OCI-LY1 (cell line): ENCODE measurements at regions not wholly inside any gene's neighbourhood (a gene's known extent, or its start where the extent isn't known, plus 50 kb on each side); places are given as distances from the start of the nearest gene placed in this dataset.

Experiments
- H2AFZ ChIP-seq: fragments of 200-600 bp; sonication (generic), shearing (Covaris generic); 2 replicates; pipeline ENCODE4 v1.6.0; 2014; ENCODE audit warnings: antibody characterized with exemption, mild to moderate bottlenecking, low read length
- H3F3A ChIP-seq: fragments of 200-600 bp; sonication (generic), shearing (Covaris generic); 2 replicates; pipeline ENCODE4 v1.6.0; 2014; ENCODE audit warnings: mild to moderate bottlenecking, antibody characterized with exemption, low read length, moderate library complexity; ENCODE audit not compliant: insufficient read depth
- H3K27ac ChIP-seq: fragments of 200-600 bp; sonication (generic); 2 replicates; pipeline ENCODE4 v1.5.1; 2014; ENCODE audit warnings: low read length, mixed run types, mild to moderate bottlenecking, low read depth; ENCODE audit not compliant: poor library complexity, severe bottlenecking
- H3K27me3 ChIP-seq: fragments of 200-600 bp; sonication (generic); 2 replicates; pipeline ENCODE4 v1.6.0; 2014; ENCODE audit warnings: antibody characterized with exemption, mild to moderate bottlenecking, low read length, moderate library complexity; ENCODE audit not compliant: insufficient read depth
- H3K36me3 ChIP-seq: fragments of 200-600 bp; sonication (generic); 2 replicates; pipeline ENCODE4 v1.6.1; 2014; ENCODE audit warnings: mild to moderate bottlenecking, antibody characterized with exemption, low read length, moderate library complexity, mixed read lengths; ENCODE audit not compliant: insufficient read depth
- H3K4me1 ChIP-seq: fragments of 200-600 bp; sonication (generic); 2 replicates; pipeline ENCODE4 v1.5.1; 2014; ENCODE audit warnings: mild to moderate bottlenecking, low read length, moderate library complexity; ENCODE audit not compliant: insufficient read depth, severe bottlenecking
- H3K4me2 ChIP-seq: fragments of 200-600 bp; sonication (generic), shearing (Covaris generic); 2 replicates; pipeline ENCODE4 v1.6.1; 2014; ENCODE audit warnings: low read length
- H3K4me3 ChIP-seq: fragments of 200-600 bp; sonication (generic); 2 replicates; pipeline ENCODE4 v1.5.1; 2014; ENCODE audit warnings: low read length, low read depth, mild to moderate bottlenecking, mixed read lengths; ENCODE audit not compliant: poor library complexity, severe bottlenecking
- H3K79me2 ChIP-seq: fragments of 200-600 bp; shearing (Covaris generic); 2 replicates; pipeline ENCODE4 v1.6.1; 2016; ENCODE audit warnings: mixed run types, low read length, mixed read lengths; ENCODE audit not compliant: insufficient read depth
- H3K9ac ChIP-seq: fragments of 200-600 bp; sonication (generic), shearing (Covaris generic); 2 replicates; pipeline ENCODE4 v1.6.1; 2014; ENCODE audit warnings: mild to moderate bottlenecking, low read length, mixed read lengths
- H3K9me2 ChIP-seq: fragments of 200-600 bp; sonication (generic), shearing (Covaris generic); 2 replicates; pipeline ENCODE4 v1.6.1; 2014; ENCODE audit warnings: low read depth, mild to moderate bottlenecking, low read length, mixed read lengths
- H3K9me3 ChIP-seq: fragments of 200-600 bp; shearing (Covaris generic); 2 replicates; pipeline ENCODE4 v1.6.1; 2014; ENCODE audit warnings: low read length, mixed read lengths
- H4K20me1 ChIP-seq: fragments of 200-600 bp; sonication (generic), shearing (Covaris generic); 2 replicates; pipeline ENCODE4 v1.6.0; 2016; ENCODE audit warnings: mild to moderate bottlenecking, low read length; ENCODE audit not compliant: insufficient read depth
- EZH2 ChIP-seq: fragments of 200-600 bp; sonication (generic), shearing (Covaris generic); IDR thresholded peaks from 2 replicates; pipeline ENCODE4 v1.8.0; 2017; ENCODE audit warnings: borderline replicate concordance, mixed run types, mild to moderate bottlenecking, antibody characterized with exemption, low read length, moderate library complexity, mixed read lengths
- TF ChIP-seq, protein P1 (sequence below): fragments of 200-600 bp; sonication (generic), shearing (Covaris generic); IDR thresholded peaks from 2 replicates; pipeline ENCODE4 v1.5.1; 2017; ENCODE audit warnings: mild to moderate bottlenecking, antibody characterized with exemption, low read length, moderate library complexity, mixed read lengths

DNA sequence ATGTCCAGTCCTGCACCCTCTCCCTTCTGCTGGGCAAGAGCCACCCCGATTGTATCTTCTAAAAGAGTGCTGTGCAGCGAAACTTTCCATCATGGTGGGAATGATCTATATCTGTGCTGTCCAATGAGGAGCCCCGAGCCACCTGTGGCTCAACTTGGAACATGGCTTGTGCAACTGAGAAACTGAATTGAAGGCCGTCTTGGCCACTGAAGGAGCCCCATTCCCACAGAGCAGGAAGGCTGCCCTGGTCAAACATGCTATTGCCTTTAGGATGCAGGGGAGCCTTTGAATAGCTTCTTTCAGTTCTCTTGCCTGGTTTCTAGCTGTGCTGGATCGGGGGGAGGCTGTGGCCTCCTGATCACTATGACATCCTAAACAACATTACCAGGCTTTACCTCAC, 427.6 kb downstream of the SETD4 start:
- TF ChIP-seq, protein P1, sequence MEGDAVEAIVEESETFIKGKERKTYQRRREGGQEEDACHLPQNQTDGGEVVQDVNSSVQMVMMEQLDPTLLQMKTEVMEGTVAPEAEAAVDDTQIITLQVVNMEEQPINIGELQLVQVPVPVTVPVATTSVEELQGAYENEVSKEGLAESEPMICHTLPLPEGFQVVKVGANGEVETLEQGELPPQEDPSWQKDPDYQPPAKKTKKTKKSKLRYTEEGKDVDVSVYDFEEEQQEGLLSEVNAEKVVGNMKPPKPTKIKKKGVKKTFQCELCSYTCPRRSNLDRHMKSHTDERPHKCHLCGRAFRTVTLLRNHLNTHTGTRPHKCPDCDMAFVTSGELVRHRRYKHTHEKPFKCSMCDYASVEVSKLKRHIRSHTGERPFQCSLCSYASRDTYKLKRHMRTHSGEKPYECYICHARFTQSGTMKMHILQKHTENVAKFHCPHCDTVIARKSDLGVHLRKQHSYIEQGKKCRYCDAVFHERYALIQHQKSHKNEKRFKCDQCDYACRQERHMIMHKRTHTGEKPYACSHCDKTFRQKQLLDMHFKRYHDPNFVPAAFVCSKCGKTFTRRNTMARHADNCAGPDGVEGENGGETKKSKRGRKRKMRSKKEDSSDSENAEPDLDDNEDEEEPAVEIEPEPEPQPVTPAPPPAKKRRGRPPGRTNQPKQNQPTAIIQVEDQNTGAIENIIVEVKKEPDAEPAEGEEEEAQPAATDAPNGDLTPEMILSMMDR = no peak
- no peak for TF ChIP-seq EZH2
- no peaks in the 10 kb centered on the region for H3K79me2 ChIP-seq
- H2AFZ ChIP-seq = no peak overlapping the region
- no peak overlapping the region for H3K4me2 ChIP-seq
- no peaks in the 10 kb centered on the region for H4K20me1 ChIP-seq
- no peak overlapping the region for H3K4me3 ChIP-seq
- no peaks in the 10 kb centered on the region for H3K9me3 ChIP-seq
- H3K4me1 ChIP-seq = no peaks in the 10 kb centered on the region
- no peaks in the 10 kb centered on the region for H3K36me3 ChIP-seq
- no peaks in the 10 kb centered on the region for H3F3A ChIP-seq
- no peaks in the 10 kb centered on the region for H3K9me2 ChIP-seq
- no peak overlapping the region for H3K27ac ChIP-seq
- no peaks in the 10 kb centered on the region for H3K27me3 ChIP-seq
- H3K9ac ChIP-seq = no peak overlapping the region

DNA sequence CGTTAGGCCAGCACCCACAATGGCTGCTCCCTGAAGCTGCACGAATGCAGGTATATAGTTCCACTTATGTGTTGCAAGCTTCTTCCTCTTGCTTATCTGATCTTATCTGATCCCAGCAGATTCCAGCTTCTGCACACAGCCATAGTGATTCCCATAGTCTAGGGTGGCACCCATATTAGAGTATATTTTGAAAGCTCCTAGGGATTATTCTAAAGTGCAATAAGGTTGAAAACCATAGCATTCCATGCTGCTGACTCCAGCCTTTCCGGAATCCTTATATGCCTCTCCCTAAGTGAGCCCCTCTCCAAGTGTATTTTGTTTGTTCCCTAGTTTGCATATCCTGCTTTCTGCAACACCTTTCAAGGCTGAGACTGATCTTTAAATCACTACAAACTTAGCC, 432.0 kb downstream of the SETD4 start:
- no peak overlapping the region for H3K27ac ChIP-seq
- H3K4me2 ChIP-seq = no peak overlapping the region
- no peaks in the 10 kb centered on the region for H3K4me1 ChIP-seq
- H3K4me3 ChIP-seq = no peak overlapping the region
- H3K9ac ChIP-seq = no peak overlapping the region
- H4K20me1 ChIP-seq = no peaks in the 10 kb centered on the region
- no peaks in the 10 kb centered on the region for H3K36me3 ChIP-seq
- H3K79me2 ChIP-seq = no peaks in the 10 kb centered on the region
- TF ChIP-seq EZH2 = no peak
- TF ChIP-seq, protein P1 = no peak
- H3K27me3 ChIP-seq = no peaks in the 10 kb centered on the region
- no peaks in the 10 kb centered on the region for H3K9me3 ChIP-seq
- H3F3A ChIP-seq = no peaks in the 10 kb centered on the region
- H2AFZ ChIP-seq = no peak overlapping the region
- H3K9me2 ChIP-seq = no peaks in the 10 kb centered on the region

DNA sequence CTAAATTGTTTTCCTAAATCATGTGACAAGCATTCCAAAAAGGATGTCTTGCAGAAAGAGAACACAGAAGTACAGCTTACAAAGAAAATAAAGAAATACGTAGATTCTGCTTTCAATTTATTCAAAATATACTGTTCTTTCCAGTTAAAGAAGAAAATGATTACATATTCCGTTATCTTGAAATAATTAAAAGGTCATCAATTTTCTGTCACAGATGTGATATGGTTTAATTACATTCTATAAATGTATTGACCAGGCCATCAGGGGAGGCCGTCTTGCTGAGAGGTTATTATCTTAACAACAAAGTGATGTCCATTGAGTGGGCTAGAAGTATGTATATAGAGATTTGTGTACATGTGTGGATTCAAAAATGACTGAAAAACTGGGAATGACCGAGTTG, 432.9 kb downstream of the SETD4 start:
- Histone ChIP-seq H3K9me2 (no peaks in the 10 kb centered on the region), H3K27ac (no peak overlapping the region), H3K4me3 (no peak overlapping the region), H2AFZ (no peak overlapping the region), H3K4me1 (no peaks in the 10 kb centered on the region), H4K20me1 (no peaks in the 10 kb centered on the region), H3K4me2 (no peak overlapping the region), H3K9ac (no peak overlapping the region), H3F3A (no peaks in the 10 kb centered on the region), H3K79me2 (no peaks in the 10 kb centered on the region), H3K9me3 (no peaks in the 10 kb centered on the region), H3K27me3 (no peaks in the 10 kb centered on the region), H3K36me3 (no peaks in the 10 kb centered on the region)
- no peak for TF ChIP-seq EZH2
- TF ChIP-seq, protein P1 = no peak
